ENCODE measurements at regions not wholly inside any gene's neighbourhood (a gene's known extent, or its start where the extent isn't known, plus 50 kb on each side); places are given as distances from the start of the nearest gene placed in this dataset.

- DNase-seq (ENCODE audit: low read depth, low spot score): no peak
Observed at GRCh38 chr22:48535868-48536540, 1291.7 kb downstream of the BRD1 start.

GRCh38 chr22:48534395-48534958 is 1293.2 kb downstream of the BRD1 start:
- no peak for DNase-seq (ENCODE audit: low read depth, low spot score)

- DNase-seq (ENCODE audit: low read depth, low spot score): no peak
Observed at GRCh38 chr22:48532986-48533385, 1294.7 kb downstream of the BRD1 start.

GRCh38 chr22:48531761-48532435 is 1295.8 kb downstream of the BRD1 start:
- DNase-seq (ENCODE audit: low read depth, low spot score): no peak

GRCh38 chr22:48531108-48531507 is 1296.6 kb downstream of the BRD1 start:
- DNase-seq (ENCODE audit: low read depth, low spot score): no peak

- DNase-seq (ENCODE audit: low read depth, low spot score): no peak
Observed at GRCh38 chr22:48530666-48531065, 1297.0 kb downstream of the BRD1 start.

GRCh38 chr22:48528221-48528915 is 1299.3 kb downstream of the BRD1 start:
- no peak for DNase-seq (ENCODE audit: low read depth, low spot score)

- DNase-seq (ENCODE audit: low read depth, low spot score): no peak
Observed at GRCh38 chr22:48523761-48524160, 1303.9 kb downstream of the BRD1 start.

GRCh38 chr22:48523091-48523490 is 1304.6 kb downstream of the BRD1 start:
- no peak for DNase-seq (ENCODE audit: low read depth, low spot score)

- DNase-seq (ENCODE audit: low read depth, low spot score): no peak
Observed at GRCh38 chr22:48522271-48522670, 1305.4 kb downstream of the BRD1 start.

- no peak for DNase-seq (ENCODE audit: low read depth, low spot score)
Observed at GRCh38 chr22:48520884-48521588, 1306.6 kb downstream of the BRD1 start.

GRCh38 chr22:48520207-48520606 is 1307.5 kb downstream of the BRD1 start:
- DNase-seq (ENCODE audit: low read depth, low spot score): no peak

- no peak for DNase-seq (ENCODE audit: low read depth, low spot score)
Observed at GRCh38 chr22:48517039-48518030, 1310.3 kb downstream of the BRD1 start.

GRCh38 chr22:48516571-48516970 is 1311.1 kb downstream of the BRD1 start:
- DNase-seq (ENCODE audit: low read depth, low spot score): no peak

- DNase-seq (ENCODE audit: low read depth, low spot score): no peak
Observed at GRCh38 chr22:48515571-48516200, 1312.0 kb downstream of the BRD1 start.

GRCh38 chr22:48513929-48514328 is 1313.7 kb downstream of the BRD1 start:
- DNase-seq (ENCODE audit: low read depth, low spot score): no peak

GRCh38 chr22:48513446-48513845 is 1314.2 kb downstream of the BRD1 start:
- no peak for DNase-seq (ENCODE audit: low read depth, low spot score)

GRCh38 chr22:48511781-48512327 is 1315.8 kb downstream of the BRD1 start:
- no peak for DNase-seq (ENCODE audit: low read depth, low spot score)

- no peak for DNase-seq (ENCODE audit: low read depth, low spot score)
Observed at GRCh38 chr22:48511211-48511610, 1316.5 kb downstream of the BRD1 start.

- DNase-seq (ENCODE audit: low read depth, low spot score): no peak
Observed at GRCh38 chr22:48510599-48510998, 1317.1 kb downstream of the BRD1 start.
